ENCODE measurements at regions not wholly inside any gene's neighbourhood (a gene's known extent, or its start where the extent isn't known, plus 50 kb on each side); places are given as distances from the start of the nearest gene placed in this dataset.

DNA sequence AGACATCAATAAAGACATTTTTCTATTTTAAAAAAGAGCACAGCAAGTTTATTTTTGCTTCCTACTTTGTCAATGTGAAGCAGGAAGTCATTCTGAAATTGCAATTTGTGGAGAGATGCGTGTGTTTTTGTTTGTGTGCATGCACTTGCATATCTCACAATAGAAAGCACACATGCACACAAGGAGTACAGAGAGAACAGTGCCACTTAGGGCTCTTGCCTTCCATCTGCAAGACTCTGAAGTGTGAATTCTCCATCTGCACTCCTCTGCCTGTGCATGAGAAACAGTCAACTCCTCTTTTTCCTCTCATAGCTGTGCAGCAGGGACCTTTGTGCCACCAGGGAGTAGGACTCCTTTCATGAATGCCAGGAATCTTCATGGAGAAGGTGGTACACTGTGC, 316.3 kb upstream of the CNR1 start:
- H3K4me3 ChIP-seq, result no peak overlapping the region
- no peak overlapping the region for H3K27ac ChIP-seq
- DNase-seq (ENCODE audit: low read depth, low spot score), result no peak
- H3K9ac ChIP-seq (ENCODE audit: insufficient read length), result no peak overlapping the region
- no peak for TF ChIP-seq POLR2AphosphoS5 (IDR thresholded peaks at IDR 0.05; ENCODE audit: borderline replicate concordance, low read depth, low read length)
- no peak for TF ChIP-seq EZH2 (IDR thresholded peaks at IDR 0.05)
- TF ChIP-seq FOXP2 (optimal IDR thresholded peaks at IDR 0.05; ENCODE audit: control extremely low read depth, extremely low read length, insufficient read depth), result no peak
- no peaks in the 10 kb centered on the region for H3K36me3 ChIP-seq (ENCODE audit: insufficient read depth, low read length)
- no peaks in the 10 kb centered on the region for H3K9me3 ChIP-seq (ENCODE audit: low read depth, low read length)

DNA sequence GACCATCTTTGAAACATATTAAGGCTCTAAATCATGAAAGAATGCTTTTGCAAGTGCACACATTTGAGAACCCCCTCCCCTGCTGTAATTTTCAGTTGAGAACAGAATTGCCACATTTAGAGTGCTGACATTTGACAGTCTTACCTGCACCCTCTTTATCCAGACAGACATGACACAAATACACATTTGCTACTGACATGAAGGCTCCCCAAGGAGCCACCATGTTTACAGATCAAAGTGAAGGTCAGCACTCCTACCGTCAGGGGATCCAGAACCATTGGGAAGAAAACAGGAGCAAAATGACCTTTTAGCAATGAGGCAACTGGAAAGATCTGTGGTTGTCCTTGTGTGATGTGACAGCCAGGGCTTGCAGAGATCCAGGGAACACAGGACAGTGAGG, 315.4 kb upstream of the CNR1 start:
- Histone ChIP-seq H3K9me3 (ENCODE audit: low read depth, low read length) (no peaks in the 10 kb centered on the region), H3K9ac (ENCODE audit: insufficient read length) (no peak overlapping the region), H3K36me3 (ENCODE audit: insufficient read depth, low read length) (no peaks in the 10 kb centered on the region), H3K27ac (no peak overlapping the region), H3K4me3 (no peak overlapping the region)
- TF ChIP-seq POLR2AphosphoS5 (IDR thresholded peaks at IDR 0.05; ENCODE audit: borderline replicate concordance, low read depth, low read length), result no peak
- TF ChIP-seq EZH2 (IDR thresholded peaks at IDR 0.05), result no peak
- no peak for TF ChIP-seq FOXP2 (optimal IDR thresholded peaks at IDR 0.05; ENCODE audit: control extremely low read depth, extremely low read length, insufficient read depth)
- no peak for DNase-seq (ENCODE audit: low read depth, low spot score)

DNA sequence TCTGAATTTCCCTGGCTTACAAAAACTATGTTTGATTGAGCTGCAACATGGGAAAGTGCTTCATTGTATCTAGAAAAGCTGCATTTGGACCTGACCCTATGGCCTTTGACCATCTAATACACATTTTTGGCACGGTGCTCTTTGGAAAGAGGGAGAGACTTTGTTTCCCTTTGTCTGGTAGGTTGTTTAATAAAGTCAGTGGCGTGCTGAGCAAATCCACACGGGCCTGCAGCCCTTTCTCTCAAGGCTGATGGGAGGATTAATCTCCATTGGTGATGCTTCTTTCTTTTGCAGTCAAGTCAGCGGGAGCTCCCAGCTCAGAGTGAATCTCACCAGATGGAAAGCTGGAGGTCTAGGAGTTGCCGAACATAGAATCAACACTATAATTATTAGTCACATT, 314.7 kb upstream of the CNR1 start:
- TF ChIP-seq FOXP2 (optimal IDR thresholded peaks at IDR 0.05; ENCODE audit: control extremely low read depth, extremely low read length, insufficient read depth) (no peak), POLR2AphosphoS5 (IDR thresholded peaks at IDR 0.05; ENCODE audit: borderline replicate concordance, low read depth, low read length) (no peak), EZH2 (IDR thresholded peaks at IDR 0.05) (no peak)
- no peak overlapping the region for H3K27ac ChIP-seq
- H3K4me3 ChIP-seq, result no peak overlapping the region
- no peak overlapping the region for H3K9ac ChIP-seq (ENCODE audit: insufficient read length)
- no peaks in the 10 kb centered on the region for H3K9me3 ChIP-seq (ENCODE audit: low read depth, low read length)
- no peak for DNase-seq (ENCODE audit: low read depth, low spot score)
- H3K36me3 ChIP-seq (ENCODE audit: insufficient read depth, low read length), result no peaks in the 10 kb centered on the region

DNA sequence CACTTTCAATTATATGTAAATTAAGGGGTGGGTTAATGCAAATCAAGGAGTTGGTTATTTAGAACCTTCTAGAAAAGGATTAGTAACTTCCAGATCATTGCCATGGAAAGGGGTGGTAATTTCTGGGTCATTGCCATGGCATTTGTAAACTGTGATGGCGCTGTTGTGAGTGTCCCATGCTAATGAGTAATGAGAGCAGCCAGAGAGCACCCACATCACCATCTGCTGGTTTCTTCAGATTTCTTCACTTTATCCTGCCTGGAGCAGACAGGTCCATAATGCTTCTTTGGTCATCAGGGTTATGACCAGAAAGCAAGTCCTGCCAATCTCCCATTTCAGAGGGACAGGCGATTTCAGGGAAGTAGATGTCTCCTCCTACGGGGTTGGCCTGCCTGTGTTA, 311.3 kb upstream of the CNR1 start:
- no peak for DNase-seq (ENCODE audit: low read depth, low spot score)
- no peak overlapping the region for H3K4me3 ChIP-seq

DNA sequence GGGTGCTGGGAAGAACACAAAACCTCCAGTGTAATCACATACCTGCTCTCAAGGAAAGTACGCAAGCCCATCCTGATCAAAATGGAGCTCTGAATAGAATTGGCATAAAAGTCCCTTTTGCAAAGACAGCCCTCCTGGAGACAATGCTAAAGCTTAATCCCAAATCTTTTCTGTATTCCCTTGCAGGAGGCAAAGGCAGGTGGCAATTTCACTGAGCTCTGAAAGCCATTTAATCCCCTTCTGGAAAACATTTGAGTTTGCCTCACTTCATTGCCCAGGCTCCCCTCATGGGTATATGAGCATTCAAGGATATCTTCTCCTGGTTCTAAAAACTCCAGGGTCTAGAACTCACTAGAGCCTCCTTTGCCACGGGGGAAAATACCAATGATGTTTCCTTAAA, 310.2 kb upstream of the CNR1 start:
- Histone ChIP-seq H3K4me3 (no peak overlapping the region), H3K36me3 (ENCODE audit: insufficient read depth, low read length) (no peaks in the 10 kb centered on the region), H3K9me3 (ENCODE audit: low read depth, low read length) (no peaks in the 10 kb centered on the region), H3K9ac (ENCODE audit: insufficient read length) (no peak overlapping the region), H3K27ac (no peak overlapping the region)
- DNase-seq (ENCODE audit: low read depth, low spot score), result no peak
- TF ChIP-seq FOXP2 (optimal IDR thresholded peaks at IDR 0.05; ENCODE audit: control extremely low read depth, extremely low read length, insufficient read depth) (no peak), EZH2 (IDR thresholded peaks at IDR 0.05) (no peak), POLR2AphosphoS5 (IDR thresholded peaks at IDR 0.05; ENCODE audit: borderline replicate concordance, low read depth, low read length) (no peak)

More for the DNA sequence above, 311.3 kb upstream of the CNR1 start:
- Histone ChIP-seq H3K9ac (ENCODE audit: insufficient read length) (no peak overlapping the region), H3K36me3 (ENCODE audit: insufficient read depth, low read length) (no peaks in the 10 kb centered on the region), H3K9me3 (ENCODE audit: low read depth, low read length) (no peaks in the 10 kb centered on the region), H3K27ac (no peak overlapping the region)
- TF ChIP-seq FOXP2 (optimal IDR thresholded peaks at IDR 0.05; ENCODE audit: control extremely low read depth, extremely low read length, insufficient read depth), result no peak
- TF ChIP-seq POLR2AphosphoS5 (IDR thresholded peaks at IDR 0.05; ENCODE audit: borderline replicate concordance, low read depth, low read length), result no peak
- no peak for TF ChIP-seq EZH2 (IDR thresholded peaks at IDR 0.05)

DNA sequence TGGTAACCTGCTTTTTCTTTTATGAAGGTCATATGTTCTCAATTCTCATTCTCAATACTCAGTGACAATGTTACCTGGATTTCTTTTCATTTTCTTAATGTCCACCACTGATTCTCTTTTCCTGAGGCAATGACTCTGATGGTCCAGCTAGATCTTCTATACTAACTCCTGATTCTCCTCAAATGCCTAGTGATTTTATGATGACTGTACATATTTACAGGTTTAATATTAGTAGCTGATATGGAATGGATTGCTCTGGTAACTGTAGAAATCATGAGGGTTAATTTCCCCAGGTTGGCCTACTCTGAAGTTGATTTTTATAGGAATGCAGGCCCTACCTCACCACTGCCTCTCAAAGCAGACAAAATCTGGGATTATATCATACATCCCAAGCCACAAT, 308.6 kb upstream of the CNR1 start:
- no peak overlapping the region for H3K9ac ChIP-seq (ENCODE audit: insufficient read length)
- H3K36me3 ChIP-seq (ENCODE audit: insufficient read depth, low read length), result no peaks in the 10 kb centered on the region
- TF ChIP-seq FOXP2 (optimal IDR thresholded peaks at IDR 0.05; ENCODE audit: control extremely low read depth, extremely low read length, insufficient read depth), result no peak
- no peak for TF ChIP-seq POLR2AphosphoS5 (IDR thresholded peaks at IDR 0.05; ENCODE audit: borderline replicate concordance, low read depth, low read length)
- no peak for TF ChIP-seq EZH2 (IDR thresholded peaks at IDR 0.05)
- no peak for DNase-seq (ENCODE audit: low read depth, low spot score)
- H3K27ac ChIP-seq, result no peak overlapping the region
- H3K9me3 ChIP-seq (ENCODE audit: low read depth, low read length), result no peaks in the 10 kb centered on the region
- no peak overlapping the region for H3K4me3 ChIP-seq

DNA sequence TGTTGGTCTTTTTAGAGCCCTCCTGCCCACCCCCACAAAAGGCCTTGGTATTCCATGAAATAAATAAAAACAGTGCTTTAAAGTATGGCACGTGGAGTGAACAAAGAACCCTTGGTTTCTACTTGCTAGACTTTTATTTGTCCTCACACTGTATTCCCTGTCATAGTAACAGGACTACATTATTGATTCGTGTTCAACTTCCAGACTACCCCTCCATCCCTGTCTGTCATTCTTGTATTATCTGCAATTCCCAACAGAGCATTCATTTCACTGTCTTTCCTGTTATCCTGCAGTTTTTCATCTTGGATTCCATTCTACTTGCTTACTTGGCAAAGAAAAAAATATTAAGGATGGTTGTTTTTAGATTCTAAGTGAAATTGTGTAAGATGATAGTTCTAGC, 307.4 kb upstream of the CNR1 start:
- Histone ChIP-seq H3K9me3 (ENCODE audit: low read depth, low read length) (no peaks in the 10 kb centered on the region), H3K9ac (ENCODE audit: insufficient read length) (no peak overlapping the region), H3K4me3 (no peak overlapping the region), H3K36me3 (ENCODE audit: insufficient read depth, low read length) (no peaks in the 10 kb centered on the region), H3K27ac (no peak overlapping the region)
- no peak for TF ChIP-seq FOXP2 (optimal IDR thresholded peaks at IDR 0.05; ENCODE audit: control extremely low read depth, extremely low read length, insufficient read depth)
- TF ChIP-seq POLR2AphosphoS5 (IDR thresholded peaks at IDR 0.05; ENCODE audit: borderline replicate concordance, low read depth, low read length), result no peak
- no peak for TF ChIP-seq EZH2 (IDR thresholded peaks at IDR 0.05)
- DNase-seq (ENCODE audit: low read depth, low spot score), result no peak

DNA sequence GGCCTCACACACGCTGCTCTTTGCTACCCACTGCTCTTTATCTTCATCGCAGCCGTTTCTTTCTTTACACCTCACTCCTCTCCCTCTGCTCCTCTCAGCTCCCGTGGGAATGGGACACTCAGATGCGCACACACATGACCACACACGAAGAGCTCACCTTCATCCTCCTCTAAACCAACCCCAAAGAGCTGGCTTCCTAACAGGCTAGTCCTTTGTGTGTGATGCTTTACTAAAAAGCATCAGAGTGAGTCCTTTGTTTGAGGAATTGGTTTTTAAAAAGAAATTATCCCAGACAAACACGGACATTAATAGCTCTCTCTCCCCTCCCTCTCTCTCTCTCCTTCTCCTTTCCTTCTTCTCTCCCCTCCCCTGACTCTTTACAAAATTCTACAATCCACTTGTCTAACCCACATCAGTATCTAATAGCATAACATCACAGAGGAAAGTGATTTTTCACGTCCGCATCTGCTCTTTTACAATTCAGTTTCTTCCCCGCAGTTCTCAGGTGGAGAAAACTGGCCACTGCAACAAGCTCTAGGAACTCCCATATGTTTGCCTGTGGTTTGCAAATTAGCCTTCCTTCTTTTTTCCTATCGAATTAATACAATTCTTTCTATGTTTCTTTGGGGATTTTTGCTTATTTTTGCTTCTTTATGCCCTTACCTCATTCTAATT, 306.8 kb upstream of the CNR1 start:
- Histone ChIP-seq H3K36me3 (ENCODE audit: insufficient read depth, low read length) (no peaks in the 10 kb centered on the region), H3K27ac (no peak overlapping the region), H3K9ac (ENCODE audit: insufficient read length) (no peak overlapping the region), H3K9me3 (ENCODE audit: low read depth, low read length) (no peaks in the 10 kb centered on the region), H3K4me3 (no peak overlapping the region)
- DNase-seq (ENCODE audit: low read depth, low spot score), result no peak
- TF ChIP-seq FOXP2 (optimal IDR thresholded peaks at IDR 0.05; ENCODE audit: control extremely low read depth, extremely low read length, insufficient read depth), result no peak
- no peak for TF ChIP-seq POLR2AphosphoS5 (IDR thresholded peaks at IDR 0.05; ENCODE audit: borderline replicate concordance, low read depth, low read length)
- no peak for TF ChIP-seq EZH2 (IDR thresholded peaks at IDR 0.05)

DNA sequence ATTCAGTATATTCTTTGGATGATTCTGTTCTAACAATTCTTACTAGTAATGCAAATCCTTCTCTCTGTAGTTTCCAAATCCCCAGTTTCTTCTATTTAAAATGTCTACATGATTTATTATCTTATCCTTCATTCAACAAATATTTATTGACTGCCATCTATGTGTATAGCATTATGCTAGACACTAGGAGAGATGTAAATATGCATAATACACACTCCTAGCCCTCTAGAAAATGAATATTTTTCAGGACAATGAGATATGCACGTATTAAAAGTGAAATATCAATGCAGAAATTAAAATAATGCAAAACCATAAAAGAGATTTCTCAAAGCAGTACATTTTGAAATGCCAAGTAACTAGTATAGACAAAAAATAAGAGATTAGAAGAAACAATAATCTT, 293.5 kb upstream of the CNR1 start:
- no peak for DNase-seq (ENCODE audit: low read depth, low spot score)
- Histone ChIP-seq H3K36me3 (ENCODE audit: insufficient read depth, low read length) (no peaks in the 10 kb centered on the region), H3K9ac (ENCODE audit: insufficient read length) (no peak overlapping the region), H3K4me3 (no peak overlapping the region), H3K27ac (no peak overlapping the region), H3K9me3 (ENCODE audit: low read depth, low read length) (no peaks in the 10 kb centered on the region)
- TF ChIP-seq POLR2AphosphoS5 (IDR thresholded peaks at IDR 0.05; ENCODE audit: borderline replicate concordance, low read depth, low read length), result no peak
- no peak for TF ChIP-seq FOXP2 (optimal IDR thresholded peaks at IDR 0.05; ENCODE audit: control extremely low read depth, extremely low read length, insufficient read depth)
- no peak for TF ChIP-seq EZH2 (IDR thresholded peaks at IDR 0.05)
